H9 (cell line): ENCODE measurements at regions not wholly inside any gene's neighbourhood (a gene's known extent, or its start where the extent isn't known, plus 50 kb on each side); places are given as distances from the start of the nearest gene placed in this dataset.

ENCODE experiments used
- DNase-seq: peaks from one replicate; pipeline ENCODE4 v3.0.0-alpha.2; 2017
- H2AFZ ChIP-seq: one replicate; pipeline ENCODE4 v1.6.1; 2013; ENCODE audit warnings: mild to moderate bottlenecking, low read length, control low read depth, moderate library complexity
- H2AK5ac ChIP-seq: 2 replicates; pipeline ENCODE4 v1.6.1; 2013; ENCODE audit warnings: low read length, control low read depth, mixed read lengths; ENCODE audit not compliant: insufficient read length
- H2BK120ac ChIP-seq: one replicate; pipeline ENCODE4 v1.6.1; 2013; ENCODE audit warnings: low read depth, mild to moderate bottlenecking, low read length, control low read depth, inconsistent platforms; ENCODE audit not compliant: poor library complexity, severe bottlenecking
- H2BK12ac ChIP-seq: 2 replicates; pipeline ENCODE4 v1.6.1; 2013; ENCODE audit warnings: low read length, control low read depth, mixed read lengths, low read depth; ENCODE audit not compliant: insufficient read length
- H2BK15ac ChIP-seq: 2 replicates; pipeline ENCODE4 v1.6.1; 2013; ENCODE audit warnings: low read depth, low read length, control low read depth
- H2BK20ac ChIP-seq: one replicate; pipeline ENCODE4 v1.6.1; 2013; ENCODE audit warnings: low read depth, mild to moderate bottlenecking, low read length, control low read depth, inconsistent platforms; ENCODE audit not compliant: poor library complexity, severe bottlenecking
- H2BK5ac ChIP-seq: 2 replicates; pipeline ENCODE4 v1.6.1; 2013; ENCODE audit warnings: low read length, control low read depth, mixed read lengths; ENCODE audit not compliant: insufficient read length
- H3K14ac ChIP-seq: 2 replicates; pipeline ENCODE4 v1.6.1; 2013; ENCODE audit warnings: low read length, control low read depth; ENCODE audit not compliant: insufficient read depth
- H3K18ac ChIP-seq: 2 replicates; pipeline ENCODE4 v1.6.1; 2013; ENCODE audit warnings: low read depth, mild to moderate bottlenecking, mixed read lengths, low read length, control low read depth; ENCODE audit not compliant: insufficient read length
- H3K23ac ChIP-seq: 2 replicates; pipeline ENCODE4 v1.6.1; 2013; ENCODE audit warnings: low read length, control low read depth, mixed read lengths, low read depth; ENCODE audit not compliant: insufficient read length
- H3K23me2 ChIP-seq: 2 replicates; pipeline ENCODE4 v1.6.1; 2013; ENCODE audit warnings: low read depth, mild to moderate bottlenecking, mixed read lengths, low read length, control low read depth; ENCODE audit not compliant: insufficient read length, poor library complexity, severe bottlenecking
- H3K27ac ChIP-seq: 2 replicates; pipeline ENCODE4 v1.5.1; 2013; ENCODE audit warnings: low read length, control low read depth, mixed read lengths, low read depth; ENCODE audit not compliant: insufficient read length
- H3K27me3 ChIP-seq: 2 replicates; pipeline ENCODE4 v1.6.1; 2013; ENCODE audit warnings: low read length, control low read depth, inconsistent platforms; ENCODE audit not compliant: insufficient read depth
- H3K4ac ChIP-seq: 2 replicates; pipeline ENCODE4 v1.6.1; 2013; ENCODE audit warnings: low read depth, mild to moderate bottlenecking, control low read depth, inconsistent platforms, low read length, moderate library complexity
- H3K4me1 ChIP-seq: 2 replicates; pipeline ENCODE4 v1.6.1; 2013; ENCODE audit warnings: low read length, control low read depth, inconsistent platforms; ENCODE audit not compliant: insufficient read depth
- H3K4me2 ChIP-seq: 2 replicates; pipeline ENCODE4 v1.6.1; 2013; ENCODE audit warnings: low read length, control low read depth, mixed read lengths; ENCODE audit not compliant: insufficient read length, insufficient read depth
- H3K56ac ChIP-seq: 2 replicates; pipeline ENCODE4 v1.6.1; 2013; ENCODE audit warnings: low read depth, mild to moderate bottlenecking, mixed read lengths, low read length, control low read depth; ENCODE audit not compliant: insufficient read length
- H3K79me1 ChIP-seq: 2 replicates; pipeline ENCODE4 v1.6.1; 2013; ENCODE audit warnings: low read depth, mild to moderate bottlenecking, moderate library complexity, low read length, control low read depth, inconsistent platforms; ENCODE audit not compliant: insufficient read depth, poor library complexity, severe bottlenecking
- H3K79me2 ChIP-seq: 2 replicates; pipeline ENCODE4 v1.6.1; 2013; ENCODE audit warnings: low read length, control low read depth, inconsistent platforms; ENCODE audit not compliant: insufficient read depth
- H3K9ac ChIP-seq: 2 replicates; pipeline ENCODE4 v1.6.1; 2013; ENCODE audit warnings: low read length, control low read depth, mixed read lengths; ENCODE audit not compliant: insufficient read length; ENCODE audit errors: extremely low read depth
- H3K9me3 ChIP-seq: one replicate; pipeline ENCODE4 v1.6.1; 2013; ENCODE audit warnings: low read depth, low read length, inconsistent platforms; ENCODE audit not compliant: control insufficient read depth
- H3T11ph ChIP-seq: one replicate; pipeline ENCODE4 v1.6.1; 2013; ENCODE audit warnings: mild to moderate bottlenecking, low read length, control low read depth, inconsistent platforms
- H4K20me1 ChIP-seq: one replicate; pipeline ENCODE4 v1.6.1; 2013; ENCODE audit not compliant: control insufficient read depth, insufficient read length, insufficient read depth
- H4K5ac ChIP-seq: 2 replicates; pipeline ENCODE4 v1.6.1; 2013; ENCODE audit warnings: low read depth, mild to moderate bottlenecking, mixed read lengths, low read length, control low read depth; ENCODE audit not compliant: insufficient read length
- H4K8ac ChIP-seq: replicated peaks from 2 replicates; pipeline ENCODE4 v1.6.1; 2013; ENCODE audit warnings: low read length, control low read depth, mixed read lengths, low read depth; ENCODE audit not compliant: insufficient read length
- H4K91ac ChIP-seq: 2 replicates; pipeline ENCODE4 v1.6.1; 2013; ENCODE audit warnings: low read depth, mild to moderate bottlenecking, moderate library complexity, mixed read lengths, low read length, control low read depth; ENCODE audit not compliant: insufficient read length
- H3K27ac Mint-ChIP-seq, 3 experiments: 2 replicates in 2 of 3; 3 replicates in 1 of 3; pipeline ENCODE4 v1.8.0; 2020 to 2021; ENCODE audit warnings: mixed read lengths in 3 of 3, mild to moderate bottlenecking in 1 of 3, moderate library complexity in 1 of 3
- H3K27me3 Mint-ChIP-seq: 2 replicates; pipeline ENCODE4 v1.8.0; 2021; ENCODE audit warnings: low read depth, mild to moderate bottlenecking, moderate library complexity, mixed read lengths
- H3K36me3 Mint-ChIP-seq, 3 experiments: 2 replicates in 2 of 3; 3 replicates in 1 of 3; pipeline ENCODE4 v1.8.0; 2020 to 2021; ENCODE audit warnings: low read depth in 3 of 3, mixed read lengths in 3 of 3; ENCODE audit not compliant: insufficient read depth in 1 of 3
- H3K4me1 Mint-ChIP-seq, 2 experiments: 2 replicates each; pipeline ENCODE4 v1.8.0; 2020; ENCODE audit warnings: mixed read lengths in 2 of 2
- H3K4me3 Mint-ChIP-seq, 2 experiments: 2 replicates in 1 of 2; 3 replicates in 1 of 2; pipeline ENCODE4 v1.8.0; 2020 to 2021; ENCODE audit warnings: mild to moderate bottlenecking in 2 of 2, mixed read lengths in 2 of 2, moderate library complexity in 1 of 2
- H3K9me3 Mint-ChIP-seq, 2 experiments: 2 replicates in 1 of 2; 3 replicates in 1 of 2; pipeline ENCODE4 v1.8.0; 2020; ENCODE audit warnings: mild to moderate bottlenecking in 2 of 2, mixed read lengths in 2 of 2, moderate library complexity in 1 of 2
- TF ChIP-seq, protein P1 (sequence below): fragments of 200-600 bp; sonication (generic); conservative IDR thresholded peaks from 3 replicates; pipeline ENCODE4 v1.8.0; 2021; ENCODE audit warnings: antibody characterized with exemption, mild to moderate bottlenecking

DNA sequence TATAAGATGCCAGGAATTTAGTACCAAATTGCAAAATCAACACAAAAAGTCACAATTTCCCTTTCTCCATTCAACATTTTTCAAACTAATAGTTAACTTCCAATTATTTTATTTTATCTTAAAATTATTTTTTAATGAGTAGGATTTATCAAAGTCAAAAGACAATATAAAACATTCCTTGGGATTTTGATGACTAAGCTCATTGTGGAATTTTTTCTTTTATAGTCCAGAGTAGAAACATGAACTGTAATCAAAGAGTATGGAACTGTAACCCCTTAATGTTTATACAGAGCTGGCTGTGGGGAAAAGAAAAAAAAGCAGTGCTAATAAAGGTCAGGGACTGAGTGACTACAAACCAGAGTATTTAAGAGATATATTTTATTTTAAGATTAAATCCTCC is 368.6 kb upstream of the CPXCR1 start:
- Mint-ChIP-seq H3K27ac (no peak overlapping the region), H3K27me3 (no peaks in the 10 kb centered on the region), H3K9me3 (peaks cover 11 to 12% of the 10 kb centered on the region in 2 experiments; a peak in 4 of 5 replicates), H3K4me1 (peaks cover 3% of the 10 kb centered on the region in 2 experiments), H3K36me3 (peaks cover 3 to 19% (median 8%) of the 10 kb centered on the region in 3 experiments; a peak in 6 of 7 replicates), H3K4me3 (no peak overlapping the region)
- Histone ChIP-seq H4K8ac (no peak overlapping the region), H3K18ac (no peak overlapping the region), H3K79me1 (no peaks in the 10 kb centered on the region), H4K20me1 (no peaks in the 10 kb centered on the region), H3K27me3 (no peaks in the 10 kb centered on the region), H4K91ac (no peak overlapping the region), H3K23ac (no peak overlapping the region), H3K4me1 (no peaks in the 10 kb centered on the region), H2AFZ (no peak overlapping the region), H3T11ph (no peak overlapping the region), H3K4ac (no peak overlapping the region), H4K5ac (no peak overlapping the region), H2BK120ac (no peak overlapping the region), H3K23me2 (no peaks in the 10 kb centered on the region), H3K56ac (no peak overlapping the region), H2BK15ac (no peak overlapping the region), H2AK5ac (no peak overlapping the region), H3K79me2 (no peaks in the 10 kb centered on the region), H3K9ac (no peak overlapping the region), H2BK20ac (no peak overlapping the region), H2BK5ac (no peak overlapping the region), H3K9me3 (no peaks in the 10 kb centered on the region), H3K27ac (no peak overlapping the region), H2BK12ac (no peak overlapping the region), H3K14ac (no peak overlapping the region), H3K4me2 (no peak overlapping the region)
- TF ChIP-seq, protein P1, sequence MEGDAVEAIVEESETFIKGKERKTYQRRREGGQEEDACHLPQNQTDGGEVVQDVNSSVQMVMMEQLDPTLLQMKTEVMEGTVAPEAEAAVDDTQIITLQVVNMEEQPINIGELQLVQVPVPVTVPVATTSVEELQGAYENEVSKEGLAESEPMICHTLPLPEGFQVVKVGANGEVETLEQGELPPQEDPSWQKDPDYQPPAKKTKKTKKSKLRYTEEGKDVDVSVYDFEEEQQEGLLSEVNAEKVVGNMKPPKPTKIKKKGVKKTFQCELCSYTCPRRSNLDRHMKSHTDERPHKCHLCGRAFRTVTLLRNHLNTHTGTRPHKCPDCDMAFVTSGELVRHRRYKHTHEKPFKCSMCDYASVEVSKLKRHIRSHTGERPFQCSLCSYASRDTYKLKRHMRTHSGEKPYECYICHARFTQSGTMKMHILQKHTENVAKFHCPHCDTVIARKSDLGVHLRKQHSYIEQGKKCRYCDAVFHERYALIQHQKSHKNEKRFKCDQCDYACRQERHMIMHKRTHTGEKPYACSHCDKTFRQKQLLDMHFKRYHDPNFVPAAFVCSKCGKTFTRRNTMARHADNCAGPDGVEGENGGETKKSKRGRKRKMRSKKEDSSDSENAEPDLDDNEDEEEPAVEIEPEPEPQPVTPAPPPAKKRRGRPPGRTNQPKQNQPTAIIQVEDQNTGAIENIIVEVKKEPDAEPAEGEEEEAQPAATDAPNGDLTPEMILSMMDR, result no peak
- no peak for DNase-seq
